ENCODE measurements at regions not wholly inside any gene's neighbourhood (a gene's known extent, or its start where the extent isn't known, plus 50 kb on each side); places are given as distances from the start of the nearest gene placed in this dataset.
A peak's percentile ranks its signal among the peaks of the same experiment; 100 is the strongest.
"Not testable (repeated sequence)": the region's sequence is repeated elsewhere in the genome, so short reads cannot be mapped to it uniquely, and the experiment has no call there.

DNA sequence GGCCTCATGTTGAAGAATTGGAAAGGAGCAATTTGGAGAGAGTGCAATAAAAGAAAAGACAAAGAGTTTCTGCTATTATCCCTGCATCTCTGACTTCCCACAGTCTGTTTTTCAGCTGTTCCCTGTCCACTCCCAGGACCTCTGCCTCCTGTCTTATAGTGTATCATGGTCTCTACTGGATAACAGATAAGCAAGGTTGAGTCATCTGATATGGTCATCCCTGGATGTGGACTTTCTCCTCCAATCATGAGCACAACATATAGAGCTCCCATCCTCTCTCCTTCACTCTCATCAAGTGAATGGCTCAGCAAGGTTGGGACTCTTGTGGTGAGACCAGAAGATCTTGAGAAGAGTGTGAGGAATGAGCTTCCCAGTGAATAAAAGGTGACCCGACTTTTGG, 123.1 kb downstream of the PLCE1 start:
- DNase-seq (ENCODE audit: low read depth in 1 of 2, low spot score in 1 of 2) = no peak
- in situ Hi-C loops (cut with HindIII; ENCODE audit: low pct_unique_long_range_greater_than_20kb, low sequenced_read_pairs) = no loop called here
- TF ChIP-seq JUND (IDR thresholded peaks at IDR 0.05; ENCODE audit: low read depth) = no peak

DNA sequence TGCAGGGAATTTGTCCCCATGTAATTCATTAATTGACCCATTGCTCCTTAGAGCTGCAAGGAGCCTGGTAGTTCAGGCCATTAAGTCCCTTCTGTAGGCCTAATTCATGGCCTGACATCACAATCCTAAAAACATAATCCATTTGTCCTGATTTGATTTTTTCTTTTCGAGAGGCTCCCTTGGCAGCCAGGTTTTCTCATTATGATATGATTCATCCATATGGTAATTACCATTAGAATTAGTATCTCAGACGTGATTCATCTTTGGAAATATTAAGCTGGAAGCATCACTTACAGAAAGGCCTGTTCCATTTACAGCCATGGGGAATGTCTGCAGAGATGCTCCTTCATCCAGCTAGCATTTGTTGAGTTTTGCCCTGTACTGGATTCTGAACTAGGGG, 128.5 kb downstream of the PLCE1 start:
- no peak for TF ChIP-seq JUND (IDR thresholded peaks at IDR 0.05; ENCODE audit: low read depth)
- no peak for DNase-seq (ENCODE audit: low read depth in 1 of 2, low spot score in 1 of 2)
- in situ Hi-C loops (cut with HindIII; ENCODE audit: low pct_unique_long_range_greater_than_20kb, low sequenced_read_pairs) = no loop called here

DNA sequence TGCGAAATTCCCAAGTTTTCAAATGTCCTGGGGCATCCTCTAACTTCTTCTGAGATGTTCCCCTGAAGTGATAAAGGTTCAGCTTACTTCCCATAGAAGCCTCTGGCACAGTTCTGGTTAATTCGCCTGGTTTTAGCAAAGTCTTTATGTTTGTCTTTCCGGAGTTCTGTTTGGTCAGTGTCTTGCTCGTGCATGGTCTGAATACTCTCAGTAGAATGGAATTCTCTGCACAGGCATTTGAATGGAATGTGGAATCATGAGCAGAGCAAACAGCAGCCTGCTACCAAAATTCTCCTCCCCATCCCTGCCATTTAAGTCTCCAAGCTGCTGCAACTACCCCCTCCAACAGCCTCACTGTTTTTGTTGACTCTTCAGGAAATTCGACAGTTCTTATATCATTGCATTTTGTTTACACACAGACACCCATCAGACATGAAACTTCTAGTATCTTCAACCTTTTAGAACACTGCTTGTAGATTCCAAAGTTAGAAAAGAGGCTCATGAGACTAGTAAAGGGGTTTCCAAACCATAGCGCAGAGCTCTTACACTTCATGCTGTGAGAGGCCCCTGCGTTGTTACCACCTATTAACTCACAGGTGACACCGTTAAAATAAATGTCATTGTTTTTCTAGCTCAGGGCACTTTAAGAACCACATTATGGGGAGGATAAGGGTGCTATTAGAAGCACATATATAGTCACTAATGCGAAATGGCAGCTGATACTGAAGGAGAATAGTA, 129.7 kb downstream of the PLCE1 start:
- peak; percentile 70 for TF ChIP-seq JUND (IDR thresholded peaks at IDR 0.05; ENCODE audit: low read depth)
- peak; percentile 69 to 94 for DNase-seq (ENCODE audit: low read depth in 1 of 2, low spot score in 1 of 2)
- in situ Hi-C loops (cut with HindIII; ENCODE audit: low pct_unique_long_range_greater_than_20kb, low sequenced_read_pairs) = no loop called here

DNA sequence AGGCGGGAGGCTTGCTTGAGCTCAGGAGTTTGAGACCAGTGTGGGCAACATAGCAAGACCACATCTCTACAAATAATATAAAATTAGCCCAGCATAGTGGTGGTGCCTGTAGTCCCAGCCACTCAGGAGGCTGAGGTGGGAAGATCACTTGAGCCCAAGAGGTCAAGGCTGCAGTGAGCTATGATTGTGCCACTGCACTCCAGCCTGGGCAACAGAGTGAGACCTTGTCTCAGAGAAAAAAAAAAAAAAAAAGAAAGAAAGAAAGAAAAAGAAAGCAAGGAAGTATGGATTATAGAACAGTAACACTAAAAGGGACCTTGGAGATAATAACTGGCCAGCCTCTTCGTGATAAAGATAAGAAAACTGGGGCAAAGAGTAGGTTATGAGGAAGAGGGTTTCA, 130.4 kb downstream of the PLCE1 start:
- in situ Hi-C loops (cut with HindIII; ENCODE audit: low pct_unique_long_range_greater_than_20kb, low sequenced_read_pairs); DNase-seq (ENCODE audit: low read depth in 1 of 2, low spot score in 1 of 2): not testable (repeated sequence)

DNA sequence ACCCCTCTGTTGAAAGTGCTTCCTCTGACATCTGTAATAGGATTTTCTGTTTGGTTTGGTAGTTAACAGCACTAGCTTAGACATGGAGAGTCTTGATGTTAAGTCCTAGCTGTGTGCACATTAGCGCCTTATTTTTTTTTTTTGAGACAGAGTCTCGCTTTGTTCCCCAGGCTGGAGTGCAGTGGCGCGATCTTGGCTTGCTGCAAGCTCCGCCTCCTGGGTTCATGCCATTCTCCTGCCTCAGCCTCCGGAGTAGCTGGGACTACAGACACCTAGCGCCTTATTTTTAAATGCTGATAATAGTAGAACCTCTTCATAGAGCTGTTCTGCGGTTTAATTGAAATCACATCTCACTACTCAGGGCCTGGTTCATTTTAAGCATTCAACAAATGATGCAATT, 131.5 kb downstream of the PLCE1 start:
- DNase-seq (ENCODE audit: low read depth in 1 of 2, low spot score in 1 of 2); in situ Hi-C loops (cut with HindIII; ENCODE audit: low pct_unique_long_range_greater_than_20kb, low sequenced_read_pairs): not testable (repeated sequence)

- no peak; the same call in 1 of the 2 replicates for TF ChIP-seq JUND (IDR thresholded peaks at IDR 0.05; ENCODE audit: low read depth)
- in situ Hi-C loops (cut with HindIII; ENCODE audit: low pct_unique_long_range_greater_than_20kb, low sequenced_read_pairs) = no loop called here
- no peak for DNase-seq (ENCODE audit: low read depth in 1 of 2, low spot score in 1 of 2)
Measured at GRCh38 chr10:94125856-94126255, 132.1 kb downstream of the PLCE1 start.

GRCh38 chr10:94129393-94130130, 135.8 kb downstream of the PLCE1 start:
- in situ Hi-C loops (cut with HindIII; ENCODE audit: low pct_unique_long_range_greater_than_20kb, low sequenced_read_pairs) = no loop called here
- TF ChIP-seq JUND (IDR thresholded peaks at IDR 0.05; ENCODE audit: low read depth) = no peak
- no peak for DNase-seq (ENCODE audit: low read depth in 1 of 2, low spot score in 1 of 2)

DNA sequence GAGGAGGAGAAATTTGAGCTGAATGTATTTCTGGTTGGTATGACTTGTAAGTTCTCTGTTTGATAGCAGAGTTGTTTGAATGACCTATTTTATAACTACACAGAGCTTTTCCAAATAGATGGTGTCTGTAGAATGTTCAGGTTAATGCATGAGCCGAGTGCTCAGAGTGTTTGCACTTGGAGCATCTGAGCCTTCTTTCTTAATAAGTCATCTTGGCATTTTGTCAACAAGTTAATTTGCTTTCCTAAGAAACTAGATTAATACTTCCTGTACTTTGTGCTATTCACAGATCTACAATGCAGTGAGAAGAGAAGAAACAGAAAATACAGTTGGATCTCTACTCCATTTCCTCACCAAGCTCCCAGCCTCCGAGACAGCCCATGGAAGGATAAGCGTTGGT, 138.2 kb downstream of the PLCE1 start:
- in situ Hi-C loops (cut with HindIII; ENCODE audit: low pct_unique_long_range_greater_than_20kb, low sequenced_read_pairs) = no loop called here
- no peak for DNase-seq (ENCODE audit: low read depth in 1 of 2, low spot score in 1 of 2)
- TF ChIP-seq JUND (IDR thresholded peaks at IDR 0.05; ENCODE audit: low read depth) = no peak

DNA sequence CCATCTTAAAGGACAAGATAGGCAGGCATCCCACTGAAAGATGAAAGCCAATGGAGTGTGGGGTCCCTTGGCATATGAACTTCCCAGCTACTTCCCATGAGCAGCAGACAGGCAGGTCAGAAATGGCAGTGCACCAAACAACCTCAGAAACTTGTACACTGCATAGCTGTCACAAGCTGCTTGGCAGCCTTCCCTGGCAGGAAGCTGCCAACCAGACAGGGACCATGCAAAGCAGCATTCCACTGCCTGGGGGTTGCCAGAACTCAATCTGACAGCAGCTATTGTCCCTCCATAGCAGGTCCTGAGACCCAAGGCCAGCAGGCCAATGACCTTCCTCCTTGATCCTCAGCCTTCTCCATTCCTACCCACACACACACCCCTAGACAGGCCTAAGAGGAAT, 139.5 kb downstream of the PLCE1 start:
- no peak for TF ChIP-seq JUND (IDR thresholded peaks at IDR 0.05; ENCODE audit: low read depth)
- DNase-seq (ENCODE audit: low read depth in 1 of 2, low spot score in 1 of 2) = peak; percentile 23 to 86
- in situ Hi-C loops (cut with HindIII; ENCODE audit: low pct_unique_long_range_greater_than_20kb, low sequenced_read_pairs) = no loop called here

DNA sequence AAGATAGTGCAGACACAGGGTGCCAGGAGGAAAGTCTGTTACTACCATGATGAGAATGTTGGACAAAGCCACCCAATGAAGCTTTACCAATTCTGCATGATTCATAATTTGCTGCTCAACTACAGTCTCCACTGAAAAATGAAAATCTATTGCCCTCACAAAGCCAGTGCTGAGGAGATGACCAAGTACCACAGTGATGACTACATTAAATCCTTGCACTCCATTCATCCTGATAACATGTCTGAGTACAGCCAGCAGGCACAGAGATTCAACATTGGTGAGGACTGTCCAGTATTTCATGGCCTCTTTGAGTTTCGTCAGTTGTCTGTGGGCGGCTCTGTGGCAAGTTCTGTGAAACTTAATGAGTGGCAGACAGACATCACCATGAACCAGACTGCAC, 144.0 kb downstream of the PLCE1 start:
- in situ Hi-C loops (cut with HindIII; ENCODE audit: low pct_unique_long_range_greater_than_20kb, low sequenced_read_pairs) = no loop called here
- TF ChIP-seq JUND (IDR thresholded peaks at IDR 0.05; ENCODE audit: low read depth) = no peak
- DNase-seq (ENCODE audit: low read depth in 1 of 2, low spot score in 1 of 2) = no peak

GRCh38 chr10:94138391-94138790, 144.7 kb downstream of the PLCE1 start:
- TF ChIP-seq JUND (IDR thresholded peaks at IDR 0.05; ENCODE audit: low read depth) = no peak
- no peak for DNase-seq (ENCODE audit: low read depth in 1 of 2, low spot score in 1 of 2)
- in situ Hi-C loops (cut with HindIII; ENCODE audit: low pct_unique_long_range_greater_than_20kb, low sequenced_read_pairs) = no loop called here

- in situ Hi-C loops (cut with HindIII; ENCODE audit: low pct_unique_long_range_greater_than_20kb, low sequenced_read_pairs) = no loop called here
- DNase-seq (ENCODE audit: low read depth in 1 of 2, low spot score in 1 of 2) = no peak
- TF ChIP-seq JUND (IDR thresholded peaks at IDR 0.05; ENCODE audit: low read depth) = no peak
Measured at GRCh38 chr10:94143261-94143660, 149.5 kb downstream of the PLCE1 start.

DNA sequence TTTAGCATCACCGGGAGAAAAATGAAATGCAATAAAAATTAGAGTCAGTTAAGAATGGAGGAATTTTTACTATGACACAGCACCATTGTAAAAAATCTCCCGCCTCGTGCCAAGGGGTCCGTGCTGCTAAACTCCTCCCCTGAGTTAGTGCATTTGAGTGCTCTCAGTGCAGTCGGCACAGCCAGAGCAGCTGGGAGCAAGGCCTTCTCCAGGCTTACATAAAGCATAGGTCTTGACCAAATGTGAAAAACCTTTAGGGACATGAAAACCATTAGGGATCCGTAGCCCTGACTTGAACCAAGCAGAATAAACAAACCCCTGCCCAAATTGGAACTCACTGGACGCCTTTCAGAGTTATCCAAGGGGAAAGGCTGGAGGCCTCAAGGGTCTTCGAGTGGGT, 152.6 kb downstream of the PLCE1 start:
- no peak for TF ChIP-seq JUND (IDR thresholded peaks at IDR 0.05; ENCODE audit: low read depth)
- in situ Hi-C loops (cut with HindIII; ENCODE audit: low pct_unique_long_range_greater_than_20kb, low sequenced_read_pairs) = no loop called here
- DNase-seq (ENCODE audit: low read depth in 1 of 2, low spot score in 1 of 2) = no peak

Data from T47D (cell line).